ENCODE measurements at regions not wholly inside any gene's neighbourhood (a gene's known extent, or its start where the extent isn't known, plus 50 kb on each side); places are given as distances from the start of the nearest gene placed in this dataset.

GRCh38 chr6:14950970-14951276 lies 294.9 kb upstream of the JARID2 start:
- Histone ChIP-seq H3K4me3 (ENCODE audit: severe bottlenecking) (no peak overlapping the region), H3K36me3 (ENCODE audit: low read depth) (no peaks in the 10 kb centered on the region), H3K4me1 (ENCODE audit: insufficient read depth, poor library complexity, severe bottlenecking) (no peaks in the 10 kb centered on the region), H3K27ac (ENCODE audit: poor library complexity, severe bottlenecking) (no peak overlapping the region), H3K9me3 (ENCODE audit: severe bottlenecking) (no peaks in the 10 kb centered on the region), H3K27me3 (ENCODE audit: insufficient read depth, poor library complexity, severe bottlenecking) (no peaks in the 10 kb centered on the region)
- no peak for TF ChIP-seq CTCF (IDR thresholded peaks at IDR 0.05; ENCODE audit: poor library complexity, severe bottlenecking)
- ATAC-seq (ENCODE audit: low read depth) = no peak
- no peak for DNase-seq (ENCODE audit: low spot score)

- H3K27me3 ChIP-seq (ENCODE audit: insufficient read depth, poor library complexity, severe bottlenecking) = no peaks in the 10 kb centered on the region
Observed at GRCh38 chr6:14951704-14952103, 294.2 kb upstream of the JARID2 start.

GRCh38 chr6:14953836-14954235 lies 292.0 kb upstream of the JARID2 start:
- no peak for DNase-seq (ENCODE audit: low spot score)
- Histone ChIP-seq H3K4me1 (ENCODE audit: insufficient read depth, poor library complexity, severe bottlenecking) (no peaks in the 10 kb centered on the region), H3K27me3 (ENCODE audit: insufficient read depth, poor library complexity, severe bottlenecking) (no peaks in the 10 kb centered on the region), H3K36me3 (ENCODE audit: low read depth) (no peaks in the 10 kb centered on the region), H3K4me3 (ENCODE audit: severe bottlenecking) (no peak overlapping the region), H3K27ac (ENCODE audit: poor library complexity, severe bottlenecking) (no peak overlapping the region), H3K9me3 (ENCODE audit: severe bottlenecking) (no peaks in the 10 kb centered on the region)
- ATAC-seq (ENCODE audit: low read depth) = no peak
- no peak for TF ChIP-seq CTCF (IDR thresholded peaks at IDR 0.05; ENCODE audit: poor library complexity, severe bottlenecking)

More at GRCh38 chr6:14951704-14952103, 294.2 kb upstream of the JARID2 start:
- no peaks in the 10 kb centered on the region for H3K9me3 ChIP-seq (ENCODE audit: severe bottlenecking)
- H3K4me3 ChIP-seq (ENCODE audit: severe bottlenecking) = no peak overlapping the region
- no peaks in the 10 kb centered on the region for H3K36me3 ChIP-seq (ENCODE audit: low read depth)
- no peak overlapping the region for H3K27ac ChIP-seq (ENCODE audit: poor library complexity, severe bottlenecking)
- TF ChIP-seq CTCF (IDR thresholded peaks at IDR 0.05; ENCODE audit: poor library complexity, severe bottlenecking) = no peak
- ATAC-seq (ENCODE audit: low read depth) = no peak
- DNase-seq (ENCODE audit: low spot score) = no peak
- no peaks in the 10 kb centered on the region for H3K4me1 ChIP-seq (ENCODE audit: insufficient read depth, poor library complexity, severe bottlenecking)

- Histone ChIP-seq H3K36me3 (ENCODE audit: low read depth) (no peaks in the 10 kb centered on the region), H3K9me3 (ENCODE audit: severe bottlenecking) (no peaks in the 10 kb centered on the region), H3K27me3 (ENCODE audit: insufficient read depth, poor library complexity, severe bottlenecking) (no peaks in the 10 kb centered on the region), H3K4me1 (ENCODE audit: insufficient read depth, poor library complexity, severe bottlenecking) (no peaks in the 10 kb centered on the region), H3K27ac (ENCODE audit: poor library complexity, severe bottlenecking) (no peak overlapping the region), H3K4me3 (ENCODE audit: severe bottlenecking) (no peak overlapping the region)
- ATAC-seq (ENCODE audit: low read depth) = no peak
- DNase-seq (ENCODE audit: low spot score) = no peak
- no peak for TF ChIP-seq CTCF (IDR thresholded peaks at IDR 0.05; ENCODE audit: poor library complexity, severe bottlenecking)
Observed at GRCh38 chr6:14957355-14958059, 288.4 kb upstream of the JARID2 start.

DNA sequence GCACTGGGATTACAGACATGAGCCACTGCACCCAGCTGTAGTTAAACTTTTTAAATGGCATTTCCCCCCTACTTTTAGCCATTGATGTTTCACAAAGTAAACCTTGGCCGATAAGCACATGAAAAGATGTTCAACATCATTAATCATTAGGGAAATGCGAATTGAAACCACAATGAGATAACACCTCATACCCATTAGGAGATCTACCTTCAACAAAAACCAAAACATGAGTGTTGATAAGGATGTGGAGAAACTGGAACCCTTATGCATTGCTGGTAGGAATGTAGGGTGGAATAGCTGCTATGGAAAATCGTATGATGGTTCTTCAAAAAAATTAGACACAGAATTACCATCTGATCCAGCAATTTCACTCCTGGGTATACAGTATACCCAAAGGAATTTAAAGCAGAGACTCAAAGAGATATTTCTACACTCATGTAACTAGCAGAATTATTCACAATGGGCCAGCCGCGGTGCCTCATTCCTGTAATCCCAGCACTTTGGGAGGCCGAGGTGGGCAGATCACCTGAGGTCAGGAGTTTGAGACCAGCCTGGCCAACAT lies 286.5 kb upstream of the JARID2 start:
- no peaks in the 10 kb centered on the region for H3K4me1 ChIP-seq (ENCODE audit: insufficient read depth, poor library complexity, severe bottlenecking)
- no peak for TF ChIP-seq CTCF (IDR thresholded peaks at IDR 0.05; ENCODE audit: poor library complexity, severe bottlenecking)
- ATAC-seq (ENCODE audit: low read depth) = no peak
- no peaks in the 10 kb centered on the region for H3K9me3 ChIP-seq (ENCODE audit: severe bottlenecking)
- no peak for DNase-seq (ENCODE audit: low spot score)
- no peaks in the 10 kb centered on the region for H3K27me3 ChIP-seq (ENCODE audit: insufficient read depth, poor library complexity, severe bottlenecking)
- no peaks in the 10 kb centered on the region for H3K36me3 ChIP-seq (ENCODE audit: low read depth)
- H3K27ac ChIP-seq (ENCODE audit: poor library complexity, severe bottlenecking) = no peak overlapping the region
- no peak overlapping the region for H3K4me3 ChIP-seq (ENCODE audit: severe bottlenecking)
